Adrenal gland (tissue), 9 donors: ENCODE measurements at regions not wholly inside any gene's neighbourhood (a gene's known extent, or its start where the extent isn't known, plus 50 kb on each side); places are given as distances from the start of the nearest gene placed in this dataset.
"Not testable (repeated sequence)": the region's sequence is repeated elsewhere in the genome, so short reads cannot be mapped to it uniquely, and the experiment has no call there.

Experiments
- DNase-seq, 7 donors: peaks; one replicate each; pipeline ENCODE4 v3.0.0-alpha.2; 2019 to 2020
- H3K27ac ChIP-seq, 5 donors: fragments of 200-600 bp; sonication (generic) in 4 of 5; 1 replicate in 3 of 5; 2 replicates in 2 of 5; pipeline versions ENCODE4 v1.5.1 to v1.8.0; 2016 to 2020; ENCODE audit warnings: mild to moderate bottlenecking in 1 of 5
- H3K27me3 ChIP-seq: fragments of 200-600 bp; 2 replicates; pipeline ENCODE4 v1.8.0; 2021
- H3K36me3 ChIP-seq, 2 donors: fragments of 200-600 bp; replicated peaks in 1 of 2; 1 replicate in 1 of 2; 2 replicates in 1 of 2; pipeline versions ENCODE4 v1.5.1 to v1.8.0; 2018 to 2022
- H3K4me1 ChIP-seq, 2 donors: fragments of 200-600 bp; replicated peaks in 1 of 2; 1 replicate in 1 of 2; 2 replicates in 1 of 2; pipeline versions ENCODE4 v1.5.1 to v1.8.0; 2018 to 2021
- H3K4me3 ChIP-seq, 4 donors: fragments of 200-600 bp; sonication (generic) in 3 of 4; one replicate each; pipeline ENCODE4 v1.5.1; 2016 to 2018
- H3K9me3 ChIP-seq, 3 donors: fragments of 200-600 bp; sonication (generic) in 1 of 3; replicated peaks in 1 of 3; 1 replicate in 2 of 3; 2 replicates in 1 of 3; pipeline versions ENCODE4 v1.5.1 to v1.8.0; 2016 to 2021
- CTCF ChIP-seq, 6 experiments: fragments of 450-650 bp in 4 of 6; fragments of 200-600 bp in 2 of 6; sonication (generic) in 1 of 6; IDR thresholded peaks; 1 replicate in 5 of 6; 2 replicates in 1 of 6; pipeline versions ENCODE4 v1.5.1 to v1.8.0; 2016 to 2021; ENCODE audit warnings: antibody characterized with exemption in 6 of 6, mild to moderate bottlenecking in 2 of 6, moderate library complexity in 1 of 6
- POLR2A ChIP-seq, 2 donors: fragments of 450-650 bp; IDR thresholded peaks; one replicate each; pipeline ENCODE4 v1.6.1; 2017; ENCODE audit warnings: antibody characterized with exemption in 2 of 2, mild to moderate bottlenecking in 2 of 2, moderate library complexity in 1 of 2
- WGBS, 4 donors: extraction: QIAGEN DNeasy Blood & Tissue Kit in 2 of 4; methylation state at CpG; one replicate each; pipeline versions ENCODE4 v1.1.5 to v1.1.7; 2013 to 2017; 5-methylcytosine and 5-hydroxymethylcytosine counted together
- intact Hi-C, 2 donors: fragments of 100-400 bp; cut with DNase I; formaldehyde crosslinking; loops; one replicate each; pipeline versions ENCODE4 v1.14.1 to v1.15.0; 2022 to 2023
- donor health status: healthy with polysubstance abuse.
- donor health status: Bipolar disorder and iron deficiency.
- donor health status: DM: yes; HTN: yes; CAD: no.
- donor health status: DM: no; HTN: no; CAD: no.
- donor health status: DM: no; HTN: no; CAD: no.

- H3K4me1 ChIP-seq: no peaks in the 10 kb centered on the region
- no peaks in the 10 kb centered on the region for H3K27me3 ChIP-seq
- H3K4me3 ChIP-seq: no peak overlapping the region
- no peaks in the 10 kb centered on the region for H3K36me3 ChIP-seq
- TF ChIP-seq CTCF (IDR thresholded peaks at IDR 0.05) (no peak), POLR2A (IDR thresholded peaks at IDR 0.05) (no peak)
- DNase-seq: no peak
- 67 to 81% (median 75%) methylated on average over 2 of the region's 2 CpGs for WGBS, 4 donors
- H3K27ac ChIP-seq: no peak overlapping the region
- no peaks in the 10 kb centered on the region for H3K9me3 ChIP-seq
- intact Hi-C loops: no loop called here
Observed at GRCh38 chr9:1539216-1539615, 475.9 kb upstream of the SMARCA2 start.

- H3K9me3 ChIP-seq: peaks cover 0 to under 1% (median 0%) of the 10 kb centered on the region in 3 donors
- no peak overlapping the region for H3K27ac ChIP-seq
- no peak overlapping the region for H3K4me3 ChIP-seq
- H3K4me1 ChIP-seq: no peaks in the 10 kb centered on the region
- TF ChIP-seq POLR2A (IDR thresholded peaks at IDR 0.05): no peak
- TF ChIP-seq CTCF (IDR thresholded peaks at IDR 0.05): no peak
- intact Hi-C loops: no loop called here
- WGBS, 4 donors: 37 to 65% (median 52%) methylated on average over 1 of the region's 1 CpG
- no peak for DNase-seq
- H3K27me3 ChIP-seq: no peaks in the 10 kb centered on the region
- H3K36me3 ChIP-seq: no peaks in the 10 kb centered on the region
Observed at GRCh38 chr9:1550636-1551035, 464.5 kb upstream of the SMARCA2 start.

- Histone ChIP-seq H3K36me3 (no peaks in the 10 kb centered on the region), H3K27me3 (no peaks in the 10 kb centered on the region), H3K9me3 (peaks cover 0 to 6% (median 0%) of the 10 kb centered on the region in 3 donors), H3K27ac (no peak overlapping the region), H3K4me1 (no peaks in the 10 kb centered on the region), H3K4me3 (no peak overlapping the region)
- DNase-seq: no peak
- intact Hi-C loops: no loop called here
- TF ChIP-seq POLR2A (IDR thresholded peaks at IDR 0.05) (no peak), CTCF (IDR thresholded peaks at IDR 0.05) (no peak)
- WGBS, 4 donors: 51 to 62% (median 57%) methylated on average over 5 of the region's 5 CpGs
Observed at GRCh38 chr9:1554081-1555035, 460.8 kb upstream of the SMARCA2 start.

DNA sequence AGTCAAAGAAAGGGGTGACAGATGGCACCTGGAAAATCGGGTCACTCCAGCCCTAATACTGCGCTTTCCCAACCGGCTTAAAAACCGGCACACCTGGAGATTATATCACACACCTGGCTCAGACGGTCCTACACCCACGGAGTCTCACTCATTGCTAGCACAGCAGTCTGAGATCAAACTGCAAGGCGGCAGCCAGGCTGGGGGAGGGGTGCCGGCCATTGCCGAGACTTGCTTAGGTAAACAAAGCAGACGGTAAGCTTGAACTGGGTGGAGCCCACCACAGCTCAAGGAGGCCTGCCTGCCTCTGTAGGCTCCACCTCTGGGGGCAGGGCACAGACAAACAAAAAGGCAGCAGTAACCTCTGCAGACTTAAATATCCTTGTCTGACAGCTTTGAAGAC lies 456.5 kb upstream of the SMARCA2 start:
- H3K36me3 ChIP-seq, H3K27ac ChIP-seq, H3K4me1 ChIP-seq, H3K4me3 ChIP-seq, DNase-seq, intact Hi-C loops, H3K9me3 ChIP-seq, H3K27me3 ChIP-seq: not testable (repeated sequence)
- 84 to 89% (median 87%) methylated on average over 10 of the region's 10 CpGs for WGBS, 4 donors

- no peaks in the 10 kb centered on the region for H3K27me3 ChIP-seq
- H3K36me3 ChIP-seq: no peaks in the 10 kb centered on the region
- DNase-seq: no peak
- 82 to 92% (median 85%) methylated on average over 1 of the region's 1 CpG; no CpG with 5 or more reads in 1 of the 4 donors for WGBS, 4 donors
- no peaks in the 10 kb centered on the region for H3K9me3 ChIP-seq
- no peak overlapping the region for H3K4me3 ChIP-seq
- no peak for TF ChIP-seq CTCF (IDR thresholded peaks at IDR 0.05)
- TF ChIP-seq POLR2A (IDR thresholded peaks at IDR 0.05): no peak
- H3K27ac ChIP-seq: no peak overlapping the region
- intact Hi-C loops: no loop called here
- no peaks in the 10 kb centered on the region for H3K4me1 ChIP-seq
Observed at GRCh38 chr9:1575939-1576338, 439.2 kb upstream of the SMARCA2 start.
